Urothelium cell line (cell line): ENCODE measurements at regions not wholly inside any gene's neighbourhood (a gene's known extent, or its start where the extent isn't known, plus 50 kb on each side); places are given as distances from the start of the nearest gene placed in this dataset.
A peak's percentile ranks its signal among the peaks of the same experiment; 100 is the strongest.

Source experiments
- DNase-seq: peaks from one replicate; pipeline ENCODE4 v3.0.0; 2011; ENCODE audit warnings: low spot score, mixed read lengths
- FAIRE-seq: peaks from 2 replicates; lab custom pipeline; 2011; peaks lifted over from hg19 to GRCh38; lab: Jason Lieb, UNC

GRCh38 chr12:25058012-25058411 lies 109.1 kb upstream of the BCAT1 start:
- no peak for DNase-seq
- no peak for FAIRE-seq

GRCh38 chr12:25056486-25057130 lies 107.7 kb upstream of the BCAT1 start:
- FAIRE-seq (no peak), DNase-seq (no peak)

GRCh38 chr12:25056011-25056410 lies 107.1 kb upstream of the BCAT1 start:
- DNase-seq (no peak), FAIRE-seq (no peak)

- FAIRE-seq = no peak
- DNase-seq = no peak
These were observed 105.9 kb upstream of the BCAT1 start for GRCh38 chr12:25054783-25055144.

- peak; percentile 37 for DNase-seq
- FAIRE-seq = no peak
These were observed 105.3 kb upstream of the BCAT1 start for GRCh38 chr12:25054076-25054782.

- FAIRE-seq = no peak
- no peak for DNase-seq
These were observed 104.0 kb upstream of the BCAT1 start for GRCh38 chr12:25052914-25053211.

GRCh38 chr12:25052196-25052913 lies 103.5 kb upstream of the BCAT1 start:
- FAIRE-seq (no peak), DNase-seq (no peak)

- no peak for DNase-seq
- no peak for FAIRE-seq
These were observed 102.8 kb upstream of the BCAT1 start for GRCh38 chr12:25051656-25052195.

GRCh38 chr12:25051171-25051570 lies 102.3 kb upstream of the BCAT1 start:
- no peak for FAIRE-seq
- no peak for DNase-seq

GRCh38 chr12:25045869-25046268 lies 97.0 kb upstream of the BCAT1 start:
- FAIRE-seq (no peak), DNase-seq (no peak)

- FAIRE-seq (no peak), DNase-seq (no peak)
These were observed 92.3 kb upstream of the BCAT1 start for GRCh38 chr12:25041006-25041741.

GRCh38 chr12:25040593-25040992 lies 91.7 kb upstream of the BCAT1 start:
- no peak for FAIRE-seq
- DNase-seq = no peak

GRCh38 chr12:25034676-25035075 lies 85.8 kb upstream of the BCAT1 start:
- peak; percentile 27 for FAIRE-seq
- DNase-seq = no peak

GRCh38 chr12:25025951-25026490 lies 77.1 kb upstream of the BCAT1 start:
- DNase-seq (no peak), FAIRE-seq (peak; percentile 35)

- no peak for FAIRE-seq
- no peak for DNase-seq
These were observed 76.4 kb upstream of the BCAT1 start for GRCh38 chr12:25025260-25025659.

- no peak for FAIRE-seq
- DNase-seq = no peak
These were observed 74.9 kb upstream of the BCAT1 start for GRCh38 chr12:25023808-25024207.

- DNase-seq (no peak), FAIRE-seq (no peak)
These were observed 71.8 kb upstream of the BCAT1 start for GRCh38 chr12:25020621-25021243.

GRCh38 chr12:25018146-25018545 lies 69.2 kb upstream of the BCAT1 start:
- no peak for DNase-seq
- FAIRE-seq = peak; percentile 9

- no peak for FAIRE-seq
These were observed 68.4 kb upstream of the BCAT1 start for GRCh38 chr12:25017336-25017735.

GRCh38 chr12:25014961-25015360 lies 66.1 kb upstream of the BCAT1 start:
- FAIRE-seq (no peak), DNase-seq (no peak)

More at GRCh38 chr12:25017336-25017735, 68.4 kb upstream of the BCAT1 start:
- DNase-seq = no peak

- DNase-seq (no peak), FAIRE-seq (no peak)
These were observed 64.2 kb upstream of the BCAT1 start for GRCh38 chr12:25013061-25013460.
